HPDE6-E6E7 (cell line): ENCODE measurements at regions not wholly inside any gene's neighbourhood (a gene's known extent, or its start where the extent isn't known, plus 50 kb on each side); places are given as distances from the start of the nearest gene placed in this dataset.

Source experiments
- DNase-seq: peaks from one replicate; pipeline ENCODE4 v3.0.0; 2011; ENCODE audit warnings: missing footprints; ENCODE audit errors: extremely low spot score

DNA sequence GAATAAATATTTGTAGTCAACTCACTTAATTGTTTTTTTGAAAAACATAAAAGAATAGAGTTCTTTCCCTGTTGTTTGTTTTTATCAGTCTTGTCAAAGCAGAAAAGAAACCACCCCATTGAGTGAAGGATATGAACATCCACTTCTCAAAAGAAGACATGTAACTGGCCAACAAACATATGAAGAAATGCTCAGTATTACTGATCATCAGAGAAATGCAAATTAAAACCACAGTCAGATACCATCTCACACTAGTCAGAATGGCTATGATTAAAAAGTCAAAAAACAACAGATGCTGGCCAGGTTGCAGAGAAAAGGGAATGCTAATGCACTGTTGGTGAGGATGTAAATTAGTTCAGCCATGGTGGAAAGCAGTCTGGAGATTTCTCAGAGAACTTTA is 326.1 kb upstream of the EMCN start:
- DNase-seq, result no peak

DNA sequence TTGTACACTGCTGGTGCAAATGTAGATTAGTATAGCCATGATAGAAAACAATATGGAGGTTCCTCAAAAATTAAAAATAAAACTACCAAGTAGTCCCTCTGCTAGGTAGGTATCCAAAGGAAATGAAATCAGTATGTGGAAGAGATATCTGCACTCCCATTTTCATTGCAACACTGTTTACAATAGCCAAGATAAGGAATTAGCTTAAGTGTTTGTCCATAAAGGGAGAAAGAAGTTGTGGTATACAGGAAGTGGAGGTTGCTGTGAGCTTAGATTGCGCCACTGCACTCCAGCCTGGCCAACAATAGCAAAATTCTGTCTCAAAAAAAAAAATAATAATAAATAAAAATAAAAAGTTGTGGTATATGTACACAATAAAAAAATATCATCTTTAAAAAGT is 325.0 kb upstream of the EMCN start:
- DNase-seq, result no peak

- no peak for DNase-seq
These were observed 324.1 kb upstream of the EMCN start for GRCh38 chr4:100841911-100842310.

GRCh38 chr4:100839712-100840111 is 321.9 kb upstream of the EMCN start:
- no peak for DNase-seq

GRCh38 chr4:100838286-100838685 is 320.5 kb upstream of the EMCN start:
- no peak for DNase-seq

GRCh38 chr4:100836929-100837328 is 319.1 kb upstream of the EMCN start:
- no peak for DNase-seq

- no peak for DNase-seq
These were observed 316.8 kb upstream of the EMCN start for GRCh38 chr4:100834616-100835015.

DNA sequence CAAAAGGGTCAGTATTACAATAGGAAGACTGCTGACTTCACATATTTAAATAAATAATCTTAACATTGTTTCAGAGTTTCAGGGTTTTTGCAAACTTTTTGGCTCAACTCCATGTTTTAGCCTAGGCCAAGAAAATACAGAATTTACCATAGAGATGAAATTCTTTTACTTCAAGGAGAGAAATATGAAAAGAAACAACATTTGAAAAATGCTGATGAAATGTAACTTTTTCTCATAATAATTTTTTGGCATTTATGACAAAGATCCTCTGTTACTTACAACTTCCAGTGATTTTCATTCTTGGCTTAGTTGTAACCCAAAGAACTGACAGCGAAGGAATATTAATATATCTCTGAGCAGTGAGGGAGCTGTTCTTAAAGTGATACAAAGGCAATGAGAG is 316.1 kb upstream of the EMCN start:
- no peak for DNase-seq

- no peak for DNase-seq
These were observed 311.3 kb upstream of the EMCN start for GRCh38 chr4:100828986-100829685.

DNA sequence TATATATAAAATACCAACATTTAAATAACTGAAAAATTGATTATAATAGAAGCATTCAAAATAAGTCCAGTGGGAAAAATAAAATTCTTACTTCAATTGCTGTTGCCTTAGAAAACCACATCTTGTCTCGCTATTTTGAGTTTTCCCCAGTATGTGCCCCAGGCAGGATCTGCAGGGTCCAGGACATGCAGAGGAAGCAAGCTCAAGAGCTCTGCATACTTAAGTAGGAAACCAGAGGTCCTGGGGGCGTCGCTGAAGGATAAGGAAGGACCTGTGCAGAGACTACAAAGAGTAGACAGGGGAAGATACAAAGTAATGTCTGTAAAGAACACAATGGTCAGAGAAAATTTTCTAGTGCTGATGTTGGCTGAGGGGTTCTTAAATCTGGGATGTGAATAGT is 310.5 kb upstream of the EMCN start:
- no peak for DNase-seq

- DNase-seq, result no peak
These were observed 309.9 kb upstream of the EMCN start for GRCh38 chr4:100827756-100828155.

DNA sequence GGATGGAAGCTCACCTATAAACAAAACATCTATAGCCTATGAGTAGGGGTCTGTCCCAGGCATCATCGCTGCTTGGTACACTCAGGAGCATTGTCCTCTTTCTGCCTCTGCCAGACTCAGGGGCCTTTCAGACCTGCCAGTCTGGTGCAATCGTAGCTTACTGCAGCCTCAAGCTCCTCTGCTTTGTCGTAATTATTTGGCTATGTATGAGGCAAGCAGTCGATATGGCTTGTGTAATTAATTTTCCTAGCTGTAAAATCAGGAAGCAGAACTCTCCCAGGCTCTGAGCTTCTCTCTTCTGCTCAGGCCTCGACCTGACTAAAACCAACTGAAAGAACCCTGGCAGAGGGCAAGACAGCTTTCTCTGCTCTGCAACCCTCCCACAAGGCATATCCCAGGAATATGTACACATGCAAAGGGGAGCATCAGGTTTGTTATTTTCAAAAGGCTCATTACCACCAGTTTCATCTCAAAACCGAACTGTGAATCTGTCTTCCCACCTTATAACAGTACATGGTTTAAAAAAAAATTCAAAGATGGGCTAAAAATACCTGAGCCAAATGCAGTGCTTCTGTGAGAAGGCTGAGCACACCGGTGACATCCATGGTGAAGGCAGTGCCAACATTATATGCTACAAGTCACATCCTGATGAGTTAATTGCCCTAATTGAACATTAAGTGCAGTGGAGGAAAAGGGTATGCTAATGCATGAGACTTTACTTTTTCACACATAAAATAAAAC is 309.2 kb upstream of the EMCN start:
- no peak for DNase-seq

DNA sequence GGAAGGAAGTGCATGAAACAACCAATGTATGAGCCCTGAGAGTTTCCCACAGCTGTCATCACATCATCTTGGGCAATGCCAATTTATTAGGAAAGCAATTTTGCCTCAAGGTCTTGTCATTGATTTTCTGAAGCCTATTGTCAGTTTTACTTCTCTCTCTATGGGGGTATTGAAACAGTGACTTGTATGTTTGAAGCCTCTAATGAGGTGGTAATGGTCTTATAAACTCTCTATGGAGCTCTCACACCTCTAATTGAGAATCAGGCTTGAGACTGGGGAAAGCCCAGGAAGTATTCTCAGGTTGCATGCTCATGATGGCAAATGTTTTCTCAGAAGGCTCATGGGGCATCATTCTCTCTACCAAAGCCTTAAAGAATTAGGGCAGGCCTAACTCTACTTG is 308.2 kb upstream of the EMCN start:
- DNase-seq, result no peak

GRCh38 chr4:100823993-100824323 is 306.1 kb upstream of the EMCN start:
- no peak for DNase-seq

DNA sequence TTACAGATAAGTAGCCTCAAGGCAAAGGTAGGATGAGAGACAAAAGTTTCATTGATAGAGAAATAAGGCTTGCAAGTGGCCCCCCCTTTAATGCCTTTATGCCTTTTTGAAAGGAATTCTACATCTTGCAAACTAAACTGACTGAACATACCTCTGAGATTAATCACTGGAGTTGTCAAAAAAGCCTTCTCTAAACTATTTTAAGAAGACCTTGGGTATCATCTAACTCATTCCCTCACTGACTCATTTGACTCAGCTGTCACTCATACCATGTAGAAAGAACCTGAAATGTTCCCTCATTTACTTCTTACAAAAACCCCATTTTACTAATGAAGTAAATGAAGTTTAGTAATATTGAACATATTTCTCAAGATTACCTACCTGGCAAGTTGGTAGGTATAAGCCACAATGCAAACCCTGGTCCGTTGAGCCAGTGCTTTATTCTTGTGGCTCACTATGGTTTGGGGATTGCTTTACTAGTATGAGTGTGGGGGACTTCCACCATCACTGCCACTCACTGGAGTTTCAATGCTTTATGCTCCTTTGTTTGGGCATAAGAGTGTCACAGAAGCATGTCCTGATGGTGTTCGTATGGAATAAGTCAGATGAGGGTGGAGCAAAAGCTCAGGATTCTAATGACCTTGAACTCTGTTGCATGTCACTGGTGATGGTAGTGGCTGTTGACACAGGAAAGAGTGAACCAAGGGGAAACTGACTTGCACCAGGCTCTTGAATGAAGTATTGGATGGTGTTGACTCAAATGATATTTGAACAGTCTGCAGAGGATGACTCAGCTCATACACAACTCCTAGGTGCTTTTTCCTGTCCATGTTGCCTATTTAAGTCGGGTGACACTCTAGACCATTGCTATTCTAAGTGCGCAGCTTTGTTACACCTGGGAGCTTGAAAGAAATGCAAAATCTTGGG is 305.5 kb upstream of the EMCN start:
- no peak for DNase-seq

DNA sequence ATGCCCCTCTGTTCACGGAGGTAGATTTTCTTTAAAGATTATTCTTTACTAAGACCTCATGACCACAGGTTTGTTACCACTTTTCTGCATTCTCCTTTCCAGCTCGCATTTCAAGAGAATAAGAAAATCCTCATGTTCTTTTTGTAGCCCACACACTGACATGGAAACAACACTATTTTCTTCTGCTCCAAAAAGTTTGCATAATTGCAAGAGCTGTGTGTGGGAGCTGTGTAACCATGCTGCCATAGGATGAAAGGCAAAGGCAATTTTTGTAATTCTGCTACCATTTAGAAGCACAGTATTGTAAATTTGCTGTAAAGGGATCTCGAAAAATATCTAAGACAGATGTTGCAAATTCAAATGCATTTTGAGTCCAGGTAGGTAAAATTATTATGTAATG is 302.4 kb upstream of the EMCN start:
- no peak for DNase-seq

DNA sequence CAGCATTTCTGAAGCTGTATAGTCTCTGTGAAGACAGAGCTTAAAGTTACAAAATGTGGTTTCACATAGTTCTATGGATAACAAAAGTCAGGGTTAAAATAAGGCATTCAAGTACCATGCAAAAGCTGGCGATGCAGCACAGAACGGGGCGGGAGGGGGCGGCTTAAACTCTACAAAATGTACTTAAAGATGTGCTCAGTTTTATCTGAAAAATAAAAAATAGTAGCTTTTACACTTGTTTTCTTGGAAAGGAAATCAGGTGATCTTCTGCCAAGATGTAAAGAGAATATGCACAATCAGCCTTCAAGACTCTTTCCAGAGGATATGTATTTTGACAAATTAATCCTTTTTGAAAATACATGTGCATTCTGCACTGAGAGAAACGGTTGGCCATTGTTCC is 301.7 kb upstream of the EMCN start:
- DNase-seq, result no peak

DNA sequence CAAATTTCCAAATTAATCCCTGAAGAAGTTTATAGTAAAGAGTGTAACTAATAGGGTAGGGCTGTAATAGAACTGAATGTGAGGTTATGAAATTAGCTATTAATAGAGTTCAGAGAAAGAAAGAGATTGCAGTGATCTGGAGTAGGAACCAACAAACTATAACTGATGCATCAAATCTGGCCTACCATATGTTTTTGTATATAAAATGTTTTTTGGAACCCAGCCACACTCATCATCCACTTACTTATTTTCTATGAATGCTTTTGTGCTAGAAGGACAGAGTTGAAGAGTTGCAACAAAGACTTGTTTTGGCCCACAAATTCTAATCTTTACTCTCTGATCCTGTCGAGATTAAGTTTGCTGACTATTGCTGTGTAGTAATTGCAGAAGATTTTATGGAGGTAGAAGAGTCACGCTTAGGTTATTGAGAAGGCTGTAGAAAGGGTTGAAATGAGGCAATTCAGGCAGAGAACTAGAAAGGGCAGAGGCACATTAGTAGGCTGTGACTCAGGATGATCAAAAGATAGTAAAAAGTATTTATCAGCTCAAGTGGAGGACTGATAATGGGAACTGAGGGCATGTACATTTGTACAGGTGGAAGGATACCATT is 298.7 kb upstream of the EMCN start:
- DNase-seq, result no peak

GRCh38 chr4:100811046-100811445 is 293.2 kb upstream of the EMCN start:
- DNase-seq, result no peak

DNA sequence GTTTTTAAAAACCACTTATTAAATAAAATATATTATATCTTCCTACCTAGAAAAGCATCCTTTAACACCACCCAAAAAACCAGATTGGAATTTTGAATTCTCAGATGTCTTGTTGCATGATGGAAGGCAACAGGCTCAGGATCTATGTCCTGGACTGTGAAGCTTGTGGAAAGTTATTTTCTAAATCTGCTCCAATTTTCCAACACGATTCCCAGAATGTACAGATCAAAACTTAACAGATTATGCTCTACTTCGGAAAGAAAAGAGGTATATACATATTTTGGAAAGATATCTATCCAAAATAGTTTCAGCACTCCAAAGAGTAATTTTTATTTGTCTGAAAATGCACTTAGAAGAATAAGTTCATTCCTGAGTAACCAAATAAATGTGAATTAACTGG is 291.7 kb upstream of the EMCN start:
- no peak for DNase-seq

- no peak for DNase-seq
These were observed 289.2 kb upstream of the EMCN start for GRCh38 chr4:100806988-100807387.

DNA sequence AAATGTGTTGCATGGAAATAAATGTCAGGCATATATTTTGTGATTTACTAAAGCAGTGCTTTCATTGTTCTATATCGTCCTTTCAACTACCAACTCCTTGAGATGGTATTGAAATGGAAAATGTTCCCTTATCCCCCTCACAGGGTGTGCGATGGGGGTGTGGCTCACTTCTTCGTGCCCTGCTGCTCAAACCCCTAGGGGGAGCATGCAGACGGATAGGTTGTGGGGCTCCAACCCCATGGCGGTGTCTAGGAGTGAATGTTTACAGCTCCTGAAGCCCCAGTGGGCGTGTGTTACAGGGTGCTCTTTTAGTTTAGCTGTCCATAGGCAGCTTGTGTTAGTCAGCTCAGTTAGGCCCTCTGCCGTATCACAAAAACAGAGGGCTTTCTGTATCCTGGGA is 287.7 kb upstream of the EMCN start:
- DNase-seq, result no peak
